ENCODE measurements at regions not wholly inside any gene's neighbourhood (a gene's known extent, or its start where the extent isn't known, plus 50 kb on each side); places are given as distances from the start of the nearest gene placed in this dataset.

DNA sequence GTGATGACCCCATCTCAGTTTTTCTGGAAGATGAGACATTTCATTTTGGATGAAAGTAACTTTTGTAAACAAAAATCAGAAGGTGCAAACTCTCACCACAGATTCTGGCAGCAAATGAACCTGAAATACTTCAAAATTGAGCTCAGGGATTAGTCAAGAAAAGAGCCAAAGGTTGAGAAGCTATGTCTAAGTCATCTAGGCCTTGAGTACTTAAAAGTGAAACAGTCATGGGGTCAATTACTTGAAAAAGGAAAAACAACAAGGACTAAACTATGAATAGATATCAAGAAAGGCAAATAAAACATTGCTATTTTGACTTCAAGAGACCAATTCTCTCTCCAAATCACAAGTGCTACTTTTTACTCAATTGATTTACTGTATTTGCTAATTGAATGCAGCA lies 285.1 kb downstream of the RBM43 start:
- intact Hi-C loops (cut with micrococcal nuclease), result no loop called here
- Histone ChIP-seq H3K79me2 (ENCODE audit: insufficient read depth, low read length) (no peaks in the 10 kb centered on the region), H2AFZ (ENCODE audit: low read depth, low read length, poor library complexity, severe bottlenecking) (no peak overlapping the region), H3K9me3 (ENCODE audit: control insufficient read depth in 1 of 2, insufficient read depth in 1 of 2, low read depth in 1 of 2, low read length in 2 of 2) (no peaks in the 10 kb centered on the region), H3K4me3 (replicated peaks in 1 of 2; ENCODE audit: low read depth in 1 of 2, low read length in 2 of 2) (no peak overlapping the region), H3K9ac (ENCODE audit: low read length) (no peak overlapping the region), H3K27ac (ENCODE audit: low read depth, low read length) (no peak overlapping the region), H3K4me1 (ENCODE audit: control insufficient read depth in 1 of 2, insufficient read depth in 2 of 2, low read length in 2 of 2) (no peaks in the 10 kb centered on the region), H4K20me1 (ENCODE audit: insufficient read depth) (no peaks in the 10 kb centered on the region), H3K27me3 (ENCODE audit: insufficient read depth, low read length) (no peaks in the 10 kb centered on the region), H3K4me2 (ENCODE audit: low read length) (no peak overlapping the region), H3K9me2 (ENCODE audit: insufficient read depth) (no peaks in the 10 kb centered on the region), H3K36me3 (ENCODE audit: control insufficient read depth in 1 of 2, insufficient read depth in 2 of 2, low read length in 2 of 2) (no peaks in the 10 kb centered on the region)
- POLR2A ChIA-PET, result no interaction called here
- RAD21 ChIA-PET (ENCODE audit: low non-redundant PET in 1 of 2, low total read pairs in 2 of 2, uncharacterized antibody in 2 of 2, unreplicated experiment in 2 of 2), result no interaction called here
- no TSS peak for BruUV-seq (replicated peaks)
- CTCF ChIA-PET, result no interaction called here
- TF ChIP-seq ELF1 (IDR thresholded peaks at IDR 0.05; ENCODE audit: borderline replicate concordance, low read depth) (no peak), SIN3A (IDR thresholded peaks at IDR 0.05; ENCODE audit: low read depth) (no peak), YY1 (IDR thresholded peaks at IDR 0.05; ENCODE audit: extremely low read depth, insufficient replicate concordance, low read depth, low read length) (no peak), SP1 (IDR thresholded peaks at IDR 0.05; ENCODE audit: low read depth) (no peak), EZH2 (IDR thresholded peaks at IDR 0.05) (no peak), ZNF274 (IDR thresholded peaks at IDR 0.05; ENCODE audit: low read depth, low read length) (no peak), POLR2AphosphoS5 (IDR thresholded peaks at IDR 0.05; ENCODE audit: low read depth, low read length) (no peak), CEBPB (IDR thresholded peaks at IDR 0.05; ENCODE audit: low read depth) (no peak), POLR2A (IDR thresholded peaks at IDR 0.05; ENCODE audit: borderline replicate concordance, extremely low read depth, insufficient read depth, insufficient read length) (no peak), RAD21 (IDR thresholded peaks at IDR 0.05; ENCODE audit: low read depth) (no peak), SRF (IDR thresholded peaks at IDR 0.05; ENCODE audit: low read depth) (no peak), TCF7L2 (IDR thresholded peaks at IDR 0.05; ENCODE audit: borderline replicate concordance, extremely low read depth, insufficient read depth, insufficient read length) (no peak), ZFX (IDR thresholded peaks at IDR 0.05) (no peak), EGR1 (IDR thresholded peaks at IDR 0.05; ENCODE audit: low read depth) (no peak), REST (IDR thresholded peaks at IDR 0.05; ENCODE audit: low read depth) (no peak)
- TF ChIP-seq, protein P1, sequence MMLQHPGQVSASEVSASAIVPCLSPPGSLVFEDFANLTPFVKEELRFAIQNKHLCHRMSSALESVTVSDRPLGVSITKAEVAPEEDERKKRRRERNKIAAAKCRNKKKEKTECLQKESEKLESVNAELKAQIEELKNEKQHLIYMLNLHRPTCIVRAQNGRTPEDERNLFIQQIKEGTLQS (IDR thresholded peaks at IDR 0.05), result no peak
- TF ChIP-seq, protein P2, sequence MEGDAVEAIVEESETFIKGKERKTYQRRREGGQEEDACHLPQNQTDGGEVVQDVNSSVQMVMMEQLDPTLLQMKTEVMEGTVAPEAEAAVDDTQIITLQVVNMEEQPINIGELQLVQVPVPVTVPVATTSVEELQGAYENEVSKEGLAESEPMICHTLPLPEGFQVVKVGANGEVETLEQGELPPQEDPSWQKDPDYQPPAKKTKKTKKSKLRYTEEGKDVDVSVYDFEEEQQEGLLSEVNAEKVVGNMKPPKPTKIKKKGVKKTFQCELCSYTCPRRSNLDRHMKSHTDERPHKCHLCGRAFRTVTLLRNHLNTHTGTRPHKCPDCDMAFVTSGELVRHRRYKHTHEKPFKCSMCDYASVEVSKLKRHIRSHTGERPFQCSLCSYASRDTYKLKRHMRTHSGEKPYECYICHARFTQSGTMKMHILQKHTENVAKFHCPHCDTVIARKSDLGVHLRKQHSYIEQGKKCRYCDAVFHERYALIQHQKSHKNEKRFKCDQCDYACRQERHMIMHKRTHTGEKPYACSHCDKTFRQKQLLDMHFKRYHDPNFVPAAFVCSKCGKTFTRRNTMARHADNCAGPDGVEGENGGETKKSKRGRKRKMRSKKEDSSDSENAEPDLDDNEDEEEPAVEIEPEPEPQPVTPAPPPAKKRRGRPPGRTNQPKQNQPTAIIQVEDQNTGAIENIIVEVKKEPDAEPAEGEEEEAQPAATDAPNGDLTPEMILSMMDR (IDR thresholded peaks at IDR 0.05 in 2 of 3, conservative IDR thresholded peaks at IDR 0.05 in 1 of 3; ENCODE audit: borderline replicate concordance in 1 of 3, insufficient read depth in 1 of 3, low read depth in 2 of 3, low read length in 2 of 3), result no peak
- DNase-seq (ENCODE audit: low read depth, low spot score), result no peak
- ATAC-seq, result no peak
